Stomach smooth muscle (tissue), 2 donors: ENCODE measurements at regions not wholly inside any gene's neighbourhood (a gene's known extent, or its start where the extent isn't known, plus 50 kb on each side); places are given as distances from the start of the nearest gene placed in this dataset.

ENCODE experiments used
- H3K27ac ChIP-seq: one replicate; pipeline ENCODE4 v1.7.0; 2013; ENCODE audit warnings: mild to moderate bottlenecking, low read length, inconsistent platforms
- H3K27me3 ChIP-seq, 2 donors: one replicate each; pipeline ENCODE4 v1.7.0; 2013; ENCODE audit warnings: low read length in 2 of 2; ENCODE audit not compliant: insufficient read depth in 2 of 2, control insufficient read depth in 1 of 2
- H3K36me3 ChIP-seq, 2 donors: one replicate each; pipeline ENCODE4 v1.7.0; 2013; ENCODE audit warnings: low read length in 2 of 2; ENCODE audit not compliant: control insufficient read depth in 2 of 2, insufficient read depth in 2 of 2
- H3K4me1 ChIP-seq: one replicate; pipeline ENCODE4 v1.7.0; 2013; ENCODE audit warnings: low read length; ENCODE audit not compliant: control insufficient read depth, insufficient read depth
- H3K4me3 ChIP-seq, 2 donors: one replicate each; pipeline ENCODE4 v1.7.0; 2013; ENCODE audit warnings: low read length in 2 of 2
- H3K9ac ChIP-seq, 2 donors: one replicate each; pipeline ENCODE4 v1.7.0; 2013; ENCODE audit warnings: low read length in 2 of 2, mild to moderate bottlenecking in 1 of 2
- H3K9me3 ChIP-seq, 2 donors: one replicate each; pipeline ENCODE4 v1.7.0; 2013; ENCODE audit warnings: low read length in 2 of 2; ENCODE audit not compliant: control insufficient read depth in 2 of 2
- donor health status: healthy.
- donor health status: Pancreatic carcinoma.

DNA sequence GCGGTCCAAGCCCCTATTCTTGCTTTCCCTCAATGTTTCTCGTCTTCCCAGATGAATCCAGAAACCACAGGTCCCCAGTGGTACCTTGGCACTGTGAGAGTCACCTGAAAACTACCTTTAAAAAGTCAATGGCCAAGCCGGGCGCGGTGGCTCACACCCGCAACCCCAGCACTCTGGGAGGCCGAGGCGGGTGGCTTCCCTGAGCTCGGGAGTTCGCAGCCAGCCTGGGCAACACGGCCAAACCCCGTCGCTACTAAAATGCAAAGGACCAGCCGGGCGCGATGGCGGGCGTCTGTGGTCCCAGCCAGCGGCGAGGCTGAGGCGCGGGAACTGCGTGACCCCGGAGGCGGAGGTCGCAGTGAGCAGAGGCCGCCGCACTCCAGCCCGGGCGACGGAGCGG lies 285.9 kb downstream of the CHL1 start:
- no peak overlapping the region for H3K9ac ChIP-seq
- H3K4me1 ChIP-seq = no peaks in the 10 kb centered on the region
- no peak overlapping the region for H3K4me3 ChIP-seq
- H3K36me3 ChIP-seq = no peaks in the 10 kb centered on the region
- no peaks in the 10 kb centered on the region for H3K27me3 ChIP-seq
- H3K27ac ChIP-seq = no peak overlapping the region
- H3K9me3 ChIP-seq = no peaks in the 10 kb centered on the region

DNA sequence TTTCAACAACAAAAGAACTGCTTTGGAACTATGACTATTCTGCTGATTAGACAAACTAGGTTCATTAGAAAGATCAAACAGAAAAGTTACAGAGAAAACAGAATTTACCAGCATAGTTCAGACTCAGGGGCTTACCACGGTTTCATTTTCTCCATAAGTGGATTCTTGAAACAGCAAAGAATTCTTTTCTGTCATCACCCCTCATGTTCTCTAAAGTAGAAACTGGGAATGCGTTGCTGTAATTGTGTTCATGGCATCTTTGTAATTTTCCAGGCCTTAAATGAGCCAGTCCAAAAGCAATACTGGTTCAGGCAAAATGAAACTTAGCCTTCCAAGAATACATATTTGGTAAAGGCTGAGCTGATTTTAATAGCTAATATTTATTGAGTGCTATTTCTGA lies 287.8 kb downstream of the CHL1 start:
- no peaks in the 10 kb centered on the region for H3K27me3 ChIP-seq
- no peak overlapping the region for H3K4me3 ChIP-seq
- no peak overlapping the region for H3K9ac ChIP-seq
- no peaks in the 10 kb centered on the region for H3K36me3 ChIP-seq
- H3K9me3 ChIP-seq = no peaks in the 10 kb centered on the region
- no peaks in the 10 kb centered on the region for H3K4me1 ChIP-seq
- no peak overlapping the region for H3K27ac ChIP-seq

GRCh38 chr3:487614-488013 lies 291.1 kb downstream of the CHL1 start:
- no peaks in the 10 kb centered on the region for H3K4me1 ChIP-seq
- no peaks in the 10 kb centered on the region for H3K27me3 ChIP-seq
- H3K27ac ChIP-seq = no peak overlapping the region
- no peaks in the 10 kb centered on the region for H3K36me3 ChIP-seq
- no peak overlapping the region for H3K4me3 ChIP-seq
- H3K9ac ChIP-seq = no peak overlapping the region
- no peaks in the 10 kb centered on the region for H3K9me3 ChIP-seq

DNA sequence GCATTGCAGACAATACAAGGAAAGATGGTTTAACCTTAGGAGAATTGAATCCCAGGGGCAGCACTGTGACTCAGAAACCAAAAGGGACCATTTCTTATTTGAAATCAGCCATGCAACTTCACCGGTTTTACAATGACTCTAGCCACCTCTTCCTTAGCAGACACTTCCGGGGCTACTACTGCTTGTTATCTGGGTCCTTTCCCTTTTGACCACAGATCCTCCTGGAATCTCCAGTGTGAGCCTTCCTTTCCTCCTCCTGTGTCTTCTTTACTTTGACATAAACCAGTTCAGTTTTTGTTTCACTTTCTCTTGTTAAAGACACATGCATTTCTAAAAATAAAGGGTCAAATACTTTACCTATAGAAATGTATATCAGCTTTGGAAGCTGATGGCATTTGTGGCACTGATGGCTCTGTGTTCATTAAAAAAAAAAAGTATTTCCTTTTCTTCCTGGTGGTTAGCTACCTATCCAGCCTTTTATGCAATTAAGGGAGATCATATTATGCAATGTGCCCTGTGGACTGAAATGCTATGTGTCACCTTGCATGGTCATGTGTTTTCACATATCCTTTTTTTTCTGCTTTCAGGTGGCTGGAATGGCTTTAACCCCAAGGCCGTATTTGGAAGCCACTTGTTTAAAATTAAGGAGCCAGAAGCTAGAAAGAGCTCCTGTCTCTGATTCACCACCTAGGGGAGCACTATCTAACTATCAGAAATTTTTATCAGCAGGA lies 296.2 kb downstream of the CHL1 start:
- Histone ChIP-seq H3K4me1 (no peaks in the 10 kb centered on the region), H3K9me3 (no peaks in the 10 kb centered on the region), H3K36me3 (no peaks in the 10 kb centered on the region), H3K4me3 (no peak overlapping the region), H3K9ac (no peak overlapping the region), H3K27me3 (no peaks in the 10 kb centered on the region), H3K27ac (no peak overlapping the region)

GRCh38 chr3:494190-494589 lies 297.6 kb downstream of the CHL1 start:
- no peak overlapping the region for H3K27ac ChIP-seq
- H3K4me3 ChIP-seq = no peak overlapping the region
- no peaks in the 10 kb centered on the region for H3K27me3 ChIP-seq
- H3K36me3 ChIP-seq = no peaks in the 10 kb centered on the region
- no peaks in the 10 kb centered on the region for H3K4me1 ChIP-seq
- H3K9me3 ChIP-seq = no peaks in the 10 kb centered on the region
- H3K9ac ChIP-seq = no peak overlapping the region

DNA sequence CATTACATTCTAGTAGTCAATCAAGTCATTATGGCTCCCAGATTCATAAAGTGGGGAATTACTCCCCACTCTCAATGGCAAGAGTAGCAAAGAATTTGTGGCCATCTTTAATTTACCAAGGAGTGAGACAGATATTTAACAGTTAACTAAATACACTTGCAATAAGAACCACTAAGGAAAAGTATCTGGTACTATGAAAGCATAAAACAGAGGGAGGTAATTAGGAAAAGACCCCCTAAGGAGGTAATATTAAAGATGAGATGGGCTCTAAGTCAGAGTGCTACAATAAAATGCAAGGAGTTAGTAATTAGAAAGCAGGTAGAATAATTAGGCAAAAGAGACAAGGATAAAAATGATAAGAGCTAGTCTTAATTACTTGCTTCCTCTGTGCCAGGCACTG lies 301.9 kb downstream of the CHL1 start:
- Histone ChIP-seq H3K4me1 (no peaks in the 10 kb centered on the region), H3K27ac (no peak overlapping the region), H3K9me3 (no peaks in the 10 kb centered on the region), H3K4me3 (no peak overlapping the region), H3K9ac (no peak overlapping the region), H3K27me3 (no peaks in the 10 kb centered on the region), H3K36me3 (no peaks in the 10 kb centered on the region)

- H3K4me3 ChIP-seq = no peak overlapping the region
- H3K9me3 ChIP-seq = no peaks in the 10 kb centered on the region
- no peaks in the 10 kb centered on the region for H3K4me1 ChIP-seq
- no peaks in the 10 kb centered on the region for H3K36me3 ChIP-seq
- no peak overlapping the region for H3K27ac ChIP-seq
- no peak overlapping the region for H3K9ac ChIP-seq
- H3K27me3 ChIP-seq = no peaks in the 10 kb centered on the region
Measured at GRCh38 chr3:499001-499761, 302.6 kb downstream of the CHL1 start.

DNA sequence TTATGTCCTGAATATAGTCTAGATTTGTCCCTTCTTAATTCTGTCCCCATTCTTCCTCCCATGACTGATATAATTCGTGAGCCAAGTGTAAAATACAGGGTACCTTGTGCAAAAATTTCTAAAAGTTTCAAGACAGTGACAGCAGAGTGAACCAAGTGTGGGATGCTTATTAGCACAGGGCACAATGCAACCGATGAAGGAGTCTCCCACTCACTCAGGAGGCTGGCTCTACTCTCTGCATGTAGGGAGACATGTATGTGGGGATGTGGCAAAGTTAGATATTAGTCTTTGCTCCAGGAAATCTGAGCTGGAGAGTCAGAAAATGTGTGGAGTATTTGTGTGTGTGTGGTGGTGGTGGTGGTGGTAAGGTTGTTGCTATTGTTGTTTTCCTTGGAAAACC lies 305.9 kb downstream of the CHL1 start:
- H3K4me1 ChIP-seq = no peaks in the 10 kb centered on the region
- peaks cover 0 to 2% of the 10 kb centered on the region in 2 donors for H3K9me3 ChIP-seq
- H3K27me3 ChIP-seq = no peaks in the 10 kb centered on the region
- no peak overlapping the region for H3K4me3 ChIP-seq
- no peak overlapping the region for H3K27ac ChIP-seq
- H3K36me3 ChIP-seq = no peaks in the 10 kb centered on the region
- no peak overlapping the region for H3K9ac ChIP-seq

DNA sequence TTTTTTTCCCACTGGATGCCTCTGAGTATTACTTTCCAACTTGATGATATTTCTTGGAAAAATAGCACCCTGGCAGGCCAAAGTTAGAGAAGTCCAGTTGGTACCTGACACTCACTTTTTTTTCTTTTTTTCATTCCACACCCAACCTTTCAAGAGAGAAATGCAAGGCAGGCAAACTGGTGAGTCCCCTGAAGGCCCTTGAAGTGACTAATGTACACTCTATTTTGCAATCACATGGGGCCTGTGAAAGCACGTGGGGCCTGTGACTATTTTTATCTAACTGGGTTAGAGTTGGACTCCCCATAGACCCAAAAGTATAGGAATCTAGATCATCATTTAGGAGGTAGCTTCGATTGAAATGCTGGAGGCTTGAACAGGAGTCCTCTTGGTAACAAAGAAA lies 316.7 kb downstream of the CHL1 start:
- Histone ChIP-seq H3K4me3 (no peak overlapping the region), H3K9me3 (no peaks in the 10 kb centered on the region), H3K9ac (no peak overlapping the region), H3K27ac (no peak overlapping the region), H3K27me3 (no peaks in the 10 kb centered on the region), H3K36me3 (no peaks in the 10 kb centered on the region), H3K4me1 (no peaks in the 10 kb centered on the region)

DNA sequence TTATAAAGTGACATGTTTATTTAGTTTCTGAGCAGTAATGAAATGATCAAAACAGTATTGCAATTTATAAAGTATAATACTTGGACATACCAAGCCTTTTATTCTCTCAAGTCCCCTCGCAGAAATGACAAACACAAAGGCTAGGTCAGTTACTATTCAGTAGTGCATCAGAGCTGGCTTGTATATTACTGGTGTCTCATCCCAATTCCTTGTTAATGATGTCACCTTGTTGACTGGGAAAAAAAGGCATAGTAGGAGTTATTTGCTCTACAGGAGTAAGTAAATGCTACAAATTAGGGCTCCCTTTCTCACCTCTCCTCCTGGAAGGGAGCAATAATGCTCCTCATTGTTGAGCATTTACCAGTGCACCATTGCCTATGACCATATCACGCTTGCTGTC lies 317.6 kb downstream of the CHL1 start:
- Histone ChIP-seq H3K9ac (no peak overlapping the region), H3K27ac (no peak overlapping the region), H3K4me1 (no peaks in the 10 kb centered on the region), H3K27me3 (no peaks in the 10 kb centered on the region), H3K36me3 (no peaks in the 10 kb centered on the region), H3K9me3 (no peaks in the 10 kb centered on the region), H3K4me3 (no peak overlapping the region)

- no peaks in the 10 kb centered on the region for H3K27me3 ChIP-seq
- H3K27ac ChIP-seq = no peak overlapping the region
- no peaks in the 10 kb centered on the region for H3K36me3 ChIP-seq
- no peaks in the 10 kb centered on the region for H3K4me1 ChIP-seq
- H3K9me3 ChIP-seq = no peaks in the 10 kb centered on the region
- no peak overlapping the region for H3K9ac ChIP-seq
- H3K4me3 ChIP-seq = no peak overlapping the region
Measured at GRCh38 chr3:519026-519425, 322.5 kb downstream of the CHL1 start.
